Ovary (tissue), 3 donors: ENCODE measurements at regions not wholly inside any gene's neighbourhood (a gene's known extent, or its start where the extent isn't known, plus 50 kb on each side); places are given as distances from the start of the nearest gene placed in this dataset.

Source experiments
- CTCF ChIP-seq, 3 donors: fragments of 450-650 bp in 2 of 3; fragments of 200-600 bp in 1 of 3; IDR thresholded peaks; one replicate each; pipeline versions ENCODE4 v1.5.1 to v1.8.0; 2016 to 2022; ENCODE audit warnings: antibody characterized with exemption in 3 of 3, mild to moderate bottlenecking in 1 of 3
- EP300 ChIP-seq: sonication (generic); formaldehyde crosslinking; IDR thresholded peaks from one replicate; pipeline ENCODE4 v1.6.1; 2017; ENCODE audit warnings: antibody characterized with exemption
- POLR2A ChIP-seq: fragments of 450-650 bp; IDR thresholded peaks from one replicate; pipeline ENCODE4 v1.6.1; 2017; ENCODE audit warnings: antibody characterized with exemption, mild to moderate bottlenecking, moderate library complexity
- donor health status: DM: no; HTN: no; CAD: no.

- TF ChIP-seq CTCF (IDR thresholded peaks at IDR 0.05) (no peak), POLR2A (no peak), EP300 (no peak)
Observed at GRCh38 chr4:152009031-152009670, 248.3 kb upstream of the GATB start.
